Mucosa of stomach (tissue), 1 donor: ENCODE measurements at regions not wholly inside any gene's neighbourhood (a gene's known extent, or its start where the extent isn't known, plus 50 kb on each side); places are given as distances from the start of the nearest gene placed in this dataset.

Source experiments
- H3K27me3 ChIP-seq: one replicate; pipeline ENCODE4 v1.7.0; 2013; ENCODE audit warnings: mild to moderate bottlenecking, low read length; ENCODE audit not compliant: control insufficient read depth, insufficient read depth
- H3K36me3 ChIP-seq: one replicate; pipeline ENCODE4 v1.7.0; 2013; ENCODE audit warnings: low read length; ENCODE audit not compliant: control insufficient read depth, insufficient read depth
- H3K4me1 ChIP-seq: one replicate; pipeline ENCODE4 v1.7.0; 2013; ENCODE audit warnings: mild to moderate bottlenecking, low read length; ENCODE audit not compliant: control insufficient read depth, insufficient read depth
- H3K4me3 ChIP-seq: one replicate; pipeline ENCODE4 v1.7.0; 2013; ENCODE audit warnings: low read length
- H3K9ac ChIP-seq: one replicate; pipeline ENCODE4 v1.7.0; 2013; ENCODE audit warnings: mild to moderate bottlenecking, low read length, moderate library complexity
- H3K9me3 ChIP-seq: one replicate; pipeline ENCODE4 v1.7.0; 2013; ENCODE audit warnings: mild to moderate bottlenecking, low read length, moderate library complexity; ENCODE audit not compliant: control insufficient read depth
- donor health status: Pancreatic carcinoma.

- H3K36me3 ChIP-seq, result no peaks in the 10 kb centered on the region
- no peaks in the 10 kb centered on the region for H3K27me3 ChIP-seq
- no peak overlapping the region for H3K9ac ChIP-seq
- H3K4me1 ChIP-seq, result peaks cover 11% of the 10 kb centered on the region
- H3K4me3 ChIP-seq, result no peak overlapping the region
- H3K9me3 ChIP-seq, result no peaks in the 10 kb centered on the region
Observed at GRCh38 chr11:130760515-130761125, 155.7 kb downstream of the SNX19 start.

GRCh38 chr11:130761560-130762220, 154.6 kb downstream of the SNX19 start:
- Histone ChIP-seq H3K9me3 (no peaks in the 10 kb centered on the region), H3K36me3 (no peaks in the 10 kb centered on the region), H3K9ac (no peak overlapping the region), H3K27me3 (no peaks in the 10 kb centered on the region), H3K4me3 (no peak overlapping the region), H3K4me1 (peaks cover 11% of the 10 kb centered on the region)

- H3K9me3 ChIP-seq, result no peaks in the 10 kb centered on the region
Observed at GRCh38 chr11:130762638-130763037, 153.6 kb downstream of the SNX19 start.

GRCh38 chr11:130763087-130763980, 152.9 kb downstream of the SNX19 start:
- Histone ChIP-seq H3K4me3 (no peak overlapping the region), H3K27me3 (no peaks in the 10 kb centered on the region), H3K9me3 (no peaks in the 10 kb centered on the region), H3K36me3 (no peaks in the 10 kb centered on the region), H3K9ac (no peak overlapping the region), H3K4me1 (peaks cover 11% of the 10 kb centered on the region)

More at GRCh38 chr11:130762638-130763037, 153.6 kb downstream of the SNX19 start:
- H3K27me3 ChIP-seq, result no peaks in the 10 kb centered on the region
- no peak overlapping the region for H3K4me3 ChIP-seq
- peaks cover 11% of the 10 kb centered on the region for H3K4me1 ChIP-seq
- H3K36me3 ChIP-seq, result no peaks in the 10 kb centered on the region
- H3K9ac ChIP-seq, result no peak overlapping the region

GRCh38 chr11:130765406-130765805, 150.9 kb downstream of the SNX19 start:
- H3K9me3 ChIP-seq, result no peaks in the 10 kb centered on the region
- H3K27me3 ChIP-seq, result no peaks in the 10 kb centered on the region
- H3K36me3 ChIP-seq, result no peaks in the 10 kb centered on the region

GRCh38 chr11:130765951-130766649, 150.2 kb downstream of the SNX19 start:
- Histone ChIP-seq H3K27me3 (no peaks in the 10 kb centered on the region), H3K36me3 (no peaks in the 10 kb centered on the region), H3K9me3 (no peaks in the 10 kb centered on the region), H3K4me3 (no peak overlapping the region), H3K4me1 (peaks cover 25% of the 10 kb centered on the region), H3K9ac (no peak overlapping the region)

More at GRCh38 chr11:130765406-130765805, 150.9 kb downstream of the SNX19 start:
- H3K4me1 ChIP-seq, result peaks cover 20% of the 10 kb centered on the region
- H3K9ac ChIP-seq, result no peak overlapping the region
- H3K4me3 ChIP-seq, result no peak overlapping the region

- no peak overlapping the region for H3K9ac ChIP-seq
- H3K36me3 ChIP-seq, result no peaks in the 10 kb centered on the region
- no peak overlapping the region for H3K4me3 ChIP-seq
- no peaks in the 10 kb centered on the region for H3K9me3 ChIP-seq
- H3K27me3 ChIP-seq, result no peaks in the 10 kb centered on the region
- H3K4me1 ChIP-seq, result peaks cover 29% of the 10 kb centered on the region
Observed at GRCh38 chr11:130766650-130767565, 149.4 kb downstream of the SNX19 start.

- H3K9me3 ChIP-seq, result no peaks in the 10 kb centered on the region
- H3K9ac ChIP-seq, result no peak overlapping the region
- H3K36me3 ChIP-seq, result no peaks in the 10 kb centered on the region
- peaks cover 42% of the 10 kb centered on the region for H3K4me1 ChIP-seq
- H3K4me3 ChIP-seq, result no peak overlapping the region
- no peaks in the 10 kb centered on the region for H3K27me3 ChIP-seq
Observed at GRCh38 chr11:130769782-130770535, 146.3 kb downstream of the SNX19 start.

GRCh38 chr11:130771708-130772107, 144.6 kb downstream of the SNX19 start:
- no peak overlapping the region for H3K9ac ChIP-seq
- H3K9me3 ChIP-seq, result no peaks in the 10 kb centered on the region
- no peaks in the 10 kb centered on the region for H3K27me3 ChIP-seq
- no peak overlapping the region for H3K4me3 ChIP-seq
- H3K36me3 ChIP-seq, result no peaks in the 10 kb centered on the region
- H3K4me1 ChIP-seq, result peaks cover 46% of the 10 kb centered on the region

GRCh38 chr11:130772266-130773227, 143.7 kb downstream of the SNX19 start:
- Histone ChIP-seq H3K27me3 (no peaks in the 10 kb centered on the region), H3K4me3 (no peak overlapping the region), H3K9ac (no peak overlapping the region), H3K4me1 (peaks cover 46% of the 10 kb centered on the region), H3K36me3 (no peaks in the 10 kb centered on the region), H3K9me3 (no peaks in the 10 kb centered on the region)
